HG03432 (cell line): ENCODE measurements at regions not wholly inside any gene's neighbourhood (a gene's known extent, or its start where the extent isn't known, plus 50 kb on each side); places are given as distances from the start of the nearest gene placed in this dataset.
"Not testable (repeated sequence)": the region's sequence is repeated elsewhere in the genome, so short reads cannot be mapped to it uniquely, and the experiment has no call there.

Experiments
- ATAC-seq: cut with Tn5 transposase; IDR thresholded peaks from one replicate; pipeline ENCODE4 v1.9.1; 2021; ENCODE audit warnings: mild to moderate bottlenecking, moderate library complexity; ENCODE audit not compliant: unreplicated experiment

GRCh38 chr1:213759359-213760181 lies 228.2 kb upstream of the PROX1 start:
- no peak for ATAC-seq

- ATAC-seq: no peak
These were observed 225.8 kb upstream of the PROX1 start for GRCh38 chr1:213761845-213762407.

- no peak for ATAC-seq
These were observed 220.1 kb upstream of the PROX1 start for GRCh38 chr1:213767683-213768082.

- ATAC-seq: no peak
These were observed 215.4 kb upstream of the PROX1 start for GRCh38 chr1:213772128-213773063.

- no peak for ATAC-seq
These were observed 213.8 kb upstream of the PROX1 start for GRCh38 chr1:213773975-213774374.

GRCh38 chr1:213776969-213777368 lies 210.8 kb upstream of the PROX1 start:
- no peak for ATAC-seq

GRCh38 chr1:213779228-213779627 lies 208.5 kb upstream of the PROX1 start:
- ATAC-seq: no peak

GRCh38 chr1:213782941-213783672 lies 204.7 kb upstream of the PROX1 start:
- no peak for ATAC-seq

GRCh38 chr1:213783893-213784292 lies 203.9 kb upstream of the PROX1 start:
- ATAC-seq: no peak

- no peak for ATAC-seq
These were observed 201.1 kb upstream of the PROX1 start for GRCh38 chr1:213786683-213787082.

GRCh38 chr1:213790565-213790964 lies 197.2 kb upstream of the PROX1 start:
- no peak for ATAC-seq

GRCh38 chr1:213793482-213794067 lies 194.2 kb upstream of the PROX1 start:
- ATAC-seq: no peak

- no peak for ATAC-seq
These were observed 191.2 kb upstream of the PROX1 start for GRCh38 chr1:213796525-213796924.

- not testable (repeated sequence) for ATAC-seq
These were observed 179.5 kb upstream of the PROX1 start for GRCh38 chr1:213808288-213808687.

- no peak for ATAC-seq
These were observed 170.6 kb upstream of the PROX1 start for GRCh38 chr1:213817156-213817555.

- ATAC-seq: no peak
These were observed 167.2 kb upstream of the PROX1 start for GRCh38 chr1:213820362-213821149.

- ATAC-seq: no peak
These were observed 166.4 kb upstream of the PROX1 start for GRCh38 chr1:213821175-213821942.

- no peak for ATAC-seq
These were observed 165.8 kb upstream of the PROX1 start for GRCh38 chr1:213821943-213822334.

GRCh38 chr1:213826891-213827290 lies 160.9 kb upstream of the PROX1 start:
- no peak for ATAC-seq
